ENCODE measurements at regions not wholly inside any gene's neighbourhood (a gene's known extent, or its start where the extent isn't known, plus 50 kb on each side); places are given as distances from the start of the nearest gene placed in this dataset.

GRCh38 chr7:16299853-16300252 lies 121.5 kb downstream of the CRPPA start:
- intact Hi-C loops (cut with micrococcal nuclease), result no loop called here
- CTCF ChIA-PET, result no interaction called here
- no peaks in the 10 kb centered on the region for H3K9me3 Mint-ChIP-seq

GRCh38 chr7:16298221-16298620 lies 123.1 kb downstream of the CRPPA start:
- intact Hi-C loops (cut with micrococcal nuclease), result no loop called here
- no peaks in the 10 kb centered on the region for H3K27me3 Mint-ChIP-seq
- ChIA-PET POLR2A (no interaction called here), CTCF (interaction anchor here (1.0 kb wide), 1 partner anchor 267 kb away, joined by 4 read pairs; no protein-coding TSS in a partner anchor)
- no peaks in the 10 kb centered on the region for H3K4me1 Mint-ChIP-seq (ENCODE audit: low read depth)
- no peaks in the 10 kb centered on the region for H3K36me3 Mint-ChIP-seq (ENCODE audit: low read depth)
- no peak overlapping the region for H3K27ac Mint-ChIP-seq
- no peak for TF ChIP-seq CTCF (IDR thresholded peaks at IDR 0.05)
- H3K4me3 Mint-ChIP-seq, result no peak overlapping the region
- DNase-seq (no peak), ATAC-seq (no peak)
- no peaks in the 10 kb centered on the region for H3K9me3 Mint-ChIP-seq

More at GRCh38 chr7:16299853-16300252, 121.5 kb downstream of the CRPPA start:
- H3K4me1 Mint-ChIP-seq (ENCODE audit: low read depth), result no peaks in the 10 kb centered on the region
- DNase-seq, result no peak
- H3K4me3 Mint-ChIP-seq, result no peak overlapping the region
- POLR2A ChIA-PET, result no interaction called here
- no peak for ATAC-seq
- H3K27me3 Mint-ChIP-seq, result no peaks in the 10 kb centered on the region
- H3K27ac Mint-ChIP-seq, result no peak overlapping the region
- H3K36me3 Mint-ChIP-seq (ENCODE audit: low read depth), result no peaks in the 10 kb centered on the region
- TF ChIP-seq CTCF (IDR thresholded peaks at IDR 0.05), result no peak

DNA sequence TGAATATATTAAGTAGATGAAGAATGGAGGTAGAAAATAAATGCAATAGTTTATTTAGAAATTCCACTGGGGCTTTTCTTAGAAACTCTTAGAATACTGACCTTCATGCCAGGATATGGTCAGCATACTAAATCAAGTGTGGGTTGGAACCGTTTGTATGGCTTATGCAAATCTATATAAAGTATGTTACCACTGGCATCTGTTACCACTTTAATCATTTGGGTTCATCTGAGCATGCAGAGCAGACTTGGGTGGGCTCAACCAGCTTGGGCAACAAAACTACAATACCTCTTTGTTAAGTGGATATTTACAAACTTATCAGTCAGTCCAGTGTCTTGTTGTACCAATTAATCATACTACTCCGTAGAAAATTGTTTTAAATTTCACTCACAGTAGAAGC lies 125.8 kb downstream of the CRPPA start:
- ATAC-seq (no peak), DNase-seq (no peak)
- CTCF ChIA-PET, result no interaction called here
- intact Hi-C loops (cut with micrococcal nuclease), result no loop called here
- no peaks in the 10 kb centered on the region for H3K9me3 Mint-ChIP-seq
- no peaks in the 10 kb centered on the region for H3K36me3 Mint-ChIP-seq (ENCODE audit: low read depth)
- no peak for TF ChIP-seq CTCF (IDR thresholded peaks at IDR 0.05)
- no peak overlapping the region for H3K27ac Mint-ChIP-seq
- no peaks in the 10 kb centered on the region for H3K4me1 Mint-ChIP-seq (ENCODE audit: low read depth)
- no peak overlapping the region for H3K4me3 Mint-ChIP-seq
- POLR2A ChIA-PET, result no interaction called here
- no peaks in the 10 kb centered on the region for H3K27me3 Mint-ChIP-seq

DNA sequence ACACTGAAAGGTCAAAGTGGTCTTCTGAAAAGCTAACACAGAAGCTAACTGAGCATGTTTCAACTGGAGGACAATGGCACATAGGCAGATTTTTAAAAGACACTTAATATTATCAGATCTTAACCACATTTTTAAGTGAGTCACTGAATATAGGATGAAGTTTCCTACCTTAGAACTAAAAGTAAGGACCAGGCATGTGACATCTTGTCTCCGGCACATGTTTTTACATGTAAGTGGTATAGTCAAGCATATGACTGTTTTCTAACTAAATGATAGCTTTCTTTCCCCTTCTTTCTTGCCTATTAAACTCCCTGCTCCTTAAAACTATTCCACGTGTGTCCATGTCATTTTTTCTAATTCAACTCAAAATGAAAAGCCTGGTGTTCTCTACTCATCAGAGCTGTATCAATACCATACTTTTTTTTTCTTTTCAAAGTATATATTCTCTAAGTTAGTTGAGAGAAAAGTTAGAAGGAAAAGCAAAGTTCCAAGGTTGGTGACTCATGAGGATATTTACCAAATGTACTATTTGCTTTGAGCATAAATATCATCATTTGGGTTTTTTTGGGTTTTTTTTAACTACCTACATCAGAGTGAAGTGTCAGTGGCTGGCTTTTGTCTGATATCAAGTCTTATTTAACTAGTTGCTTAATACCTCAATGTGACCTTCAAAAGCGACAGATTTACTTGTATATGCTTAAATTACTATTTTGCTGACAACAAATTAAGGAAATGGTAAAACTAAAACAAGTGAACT lies 127.5 kb downstream of the CRPPA start:
- H3K4me3 Mint-ChIP-seq, result no peak overlapping the region
- H3K4me1 Mint-ChIP-seq (ENCODE audit: low read depth), result no peaks in the 10 kb centered on the region
- ChIA-PET CTCF (no interaction called here), POLR2A (no interaction called here)
- H3K36me3 Mint-ChIP-seq (ENCODE audit: low read depth), result no peaks in the 10 kb centered on the region
- DNase-seq (no peak), ATAC-seq (no peak)
- H3K27ac Mint-ChIP-seq, result no peak overlapping the region
- TF ChIP-seq CTCF (IDR thresholded peaks at IDR 0.05), result no peak
- no peaks in the 10 kb centered on the region for H3K9me3 Mint-ChIP-seq
- intact Hi-C loops (cut with micrococcal nuclease), result no loop called here
- no peaks in the 10 kb centered on the region for H3K27me3 Mint-ChIP-seq

- no peak overlapping the region for H3K27ac Mint-ChIP-seq
- no peaks in the 10 kb centered on the region for H3K27me3 Mint-ChIP-seq
- no peak overlapping the region for H3K4me3 Mint-ChIP-seq
- no peak for ATAC-seq
- H3K36me3 Mint-ChIP-seq (ENCODE audit: low read depth), result peaks cover 2% of the 10 kb centered on the region
- no peak for TF ChIP-seq CTCF (IDR thresholded peaks at IDR 0.05)
- peaks cover 7% of the 10 kb centered on the region for H3K9me3 Mint-ChIP-seq
- intact Hi-C loops (cut with micrococcal nuclease), result no loop called here
- POLR2A ChIA-PET, result no interaction called here
- no peak for DNase-seq
- H3K4me1 Mint-ChIP-seq (ENCODE audit: low read depth), result no peaks in the 10 kb centered on the region
- CTCF ChIA-PET, result no interaction called here
These were observed 136.8 kb downstream of the CRPPA start for GRCh38 chr7:16284581-16284980.
